Activated T-cell treated with anti-CD3 and anti-CD28 coated beads, Interleukin-2, amount 50 U/mL, for 1 hour (primary cell): ENCODE measurements at regions not wholly inside any gene's neighbourhood (a gene's known extent, or its start where the extent isn't known, plus 50 kb on each side); places are given as distances from the start of the nearest gene placed in this dataset.

Experiments
- DNase-seq: peaks from one replicate; pipeline ENCODE4 v3.0.0-alpha.2; 2020

DNA sequence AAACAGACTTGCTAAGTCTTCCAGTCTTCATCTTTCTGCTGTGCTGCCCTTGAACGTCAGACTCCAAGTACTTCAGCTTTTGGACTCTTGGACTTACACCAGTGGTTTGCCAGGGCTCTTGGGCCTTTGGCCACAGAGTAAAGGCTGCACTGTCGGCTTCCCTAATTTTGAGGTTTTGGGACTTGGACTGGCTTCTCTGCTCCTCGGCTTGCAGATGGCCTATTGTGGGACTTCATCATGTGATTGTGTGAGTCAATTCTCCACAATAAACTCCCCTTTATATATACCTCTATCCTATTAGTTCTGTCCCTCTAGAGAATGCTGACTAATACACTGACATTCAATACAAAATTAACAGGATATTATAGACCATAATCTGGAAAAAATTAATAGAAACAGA is 628.1 kb downstream of the PLPP3 start:
- no peak for DNase-seq

DNA sequence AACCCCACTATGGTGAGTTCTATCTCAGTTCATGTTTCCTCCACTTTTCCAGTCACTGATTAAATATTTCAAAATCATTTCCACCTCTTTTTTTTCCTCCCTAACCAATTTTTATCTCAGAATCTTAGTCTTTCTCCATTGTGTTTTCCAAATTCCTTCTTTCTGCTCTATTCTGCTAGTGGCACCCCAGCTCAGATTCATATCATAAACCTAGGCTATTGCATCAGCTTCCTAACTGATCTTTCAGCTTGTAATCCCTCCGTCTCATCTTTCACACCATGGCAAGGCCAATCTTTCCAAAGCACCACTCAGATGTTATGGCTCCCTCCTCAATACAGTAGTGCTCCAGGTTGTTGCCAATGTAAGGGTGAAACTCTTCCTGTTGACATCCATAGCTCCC is 631.9 kb downstream of the PLPP3 start:
- DNase-seq: no peak

DNA sequence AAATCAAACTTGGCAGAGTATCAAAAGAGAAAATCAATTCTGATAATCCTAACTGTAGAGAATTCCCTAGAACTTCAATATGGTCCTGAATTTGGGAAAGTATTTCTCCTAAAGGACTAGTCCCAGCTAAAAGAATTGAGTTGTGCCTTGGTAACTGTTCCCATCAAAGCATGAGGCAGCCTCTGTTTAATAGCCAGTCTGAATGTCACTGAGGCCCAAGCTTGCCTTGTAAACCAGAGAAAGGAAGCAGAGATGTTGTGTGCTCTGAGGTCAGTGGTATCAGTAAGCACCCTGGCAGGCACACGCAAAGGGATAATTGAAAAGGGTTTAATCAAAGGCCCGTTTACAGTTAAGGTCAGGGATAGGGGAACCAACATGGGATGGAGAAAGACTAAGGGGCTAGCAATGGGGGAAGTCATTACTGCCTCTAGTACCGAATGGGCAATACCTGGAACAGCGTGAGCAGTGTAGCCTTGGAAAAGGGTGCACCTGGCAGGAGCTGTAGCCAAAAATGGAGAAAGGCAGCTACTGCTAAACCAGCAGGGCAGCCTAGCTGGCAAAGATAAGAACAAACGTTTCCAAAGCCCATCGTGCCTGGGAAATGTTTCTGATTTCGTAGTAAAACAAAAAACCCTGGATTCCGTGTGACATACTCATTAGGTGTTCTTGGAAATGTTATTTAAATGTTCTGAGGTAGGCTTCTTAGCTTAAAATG is 635.5 kb downstream of the PLPP3 start:
- no peak for DNase-seq

DNA sequence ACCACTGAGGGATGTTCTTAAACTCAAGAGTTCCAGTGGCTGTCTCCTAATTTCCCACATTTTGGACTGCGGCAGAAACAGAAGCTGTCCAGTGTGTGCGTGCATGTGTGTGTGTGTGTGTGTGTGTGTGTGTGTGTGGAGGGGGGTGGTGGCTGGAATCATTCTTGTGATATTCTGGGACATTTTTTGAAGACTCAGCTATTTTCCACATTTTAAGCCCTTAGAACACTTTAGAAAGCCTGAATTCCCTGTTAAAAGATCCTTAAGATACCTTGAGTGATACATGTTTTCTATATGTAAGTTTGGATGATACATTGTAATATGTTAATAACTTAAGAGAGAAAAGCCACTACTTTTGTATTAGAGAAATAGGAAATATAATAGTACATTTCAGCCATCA is 636.4 kb downstream of the PLPP3 start:
- no peak for DNase-seq

DNA sequence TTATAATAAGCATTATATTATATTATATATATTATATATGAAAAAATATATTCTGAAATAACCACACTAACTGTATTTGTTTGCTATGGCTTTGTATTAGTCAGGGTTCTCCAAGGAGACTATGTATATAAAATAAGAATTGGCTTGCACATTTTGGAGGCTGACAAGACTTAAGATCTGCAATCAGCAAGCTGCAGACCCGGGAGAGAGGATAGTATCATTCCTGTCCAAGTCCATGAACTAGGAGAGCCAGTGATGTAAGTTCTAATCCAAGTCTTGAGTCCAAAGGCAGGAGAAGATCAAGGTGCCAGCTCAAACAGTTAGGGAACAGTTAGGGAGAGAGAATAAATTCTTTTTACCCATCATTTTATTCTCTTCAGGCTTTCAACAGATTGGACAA is 639.5 kb downstream of the PLPP3 start:
- no peak for DNase-seq

DNA sequence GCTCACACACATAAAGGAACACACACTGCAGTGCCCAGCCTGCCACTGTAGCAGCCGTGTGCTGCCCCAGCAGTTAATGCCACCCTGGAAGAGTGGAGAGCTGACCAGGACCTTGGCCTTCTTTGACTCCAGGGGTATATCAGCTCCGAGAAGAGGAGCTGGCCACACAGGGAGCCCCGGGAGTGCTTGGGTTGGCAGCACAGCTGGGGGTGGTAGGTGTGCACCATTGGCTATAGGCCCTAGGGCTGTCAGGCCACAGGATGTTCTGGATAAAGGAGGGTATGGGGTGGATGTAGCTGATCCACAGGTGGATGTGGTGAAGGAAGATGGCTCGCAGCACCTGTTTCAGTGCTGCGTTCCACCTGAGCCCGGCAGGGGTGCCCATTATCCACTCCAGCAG is 640.5 kb downstream of the PLPP3 start:
- no peak for DNase-seq

DNA sequence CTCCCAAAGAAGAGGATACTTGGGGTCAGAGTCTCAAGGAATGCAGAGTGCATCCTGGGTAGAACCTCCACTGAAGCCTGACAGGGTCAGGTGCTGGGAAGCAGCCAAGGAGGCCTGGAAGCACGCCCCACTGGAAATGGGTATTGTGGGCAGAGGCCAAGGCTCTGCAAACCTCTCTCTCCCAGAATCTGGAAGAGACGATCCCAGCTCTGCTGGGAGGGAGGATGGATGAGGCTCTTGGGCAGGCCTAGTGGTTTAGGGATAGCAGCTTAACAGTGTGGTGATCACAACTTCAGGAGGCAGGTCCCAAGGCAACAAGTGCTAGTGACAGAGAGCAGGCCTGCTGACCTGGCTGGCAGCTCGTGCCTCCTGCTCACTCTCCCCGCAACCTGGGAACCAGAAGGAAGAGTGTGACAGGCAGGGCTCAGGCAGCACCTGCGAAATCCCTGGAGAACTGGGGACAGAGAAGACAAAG is 641.0 kb downstream of the PLPP3 start:
- DNase-seq: no peak

DNA sequence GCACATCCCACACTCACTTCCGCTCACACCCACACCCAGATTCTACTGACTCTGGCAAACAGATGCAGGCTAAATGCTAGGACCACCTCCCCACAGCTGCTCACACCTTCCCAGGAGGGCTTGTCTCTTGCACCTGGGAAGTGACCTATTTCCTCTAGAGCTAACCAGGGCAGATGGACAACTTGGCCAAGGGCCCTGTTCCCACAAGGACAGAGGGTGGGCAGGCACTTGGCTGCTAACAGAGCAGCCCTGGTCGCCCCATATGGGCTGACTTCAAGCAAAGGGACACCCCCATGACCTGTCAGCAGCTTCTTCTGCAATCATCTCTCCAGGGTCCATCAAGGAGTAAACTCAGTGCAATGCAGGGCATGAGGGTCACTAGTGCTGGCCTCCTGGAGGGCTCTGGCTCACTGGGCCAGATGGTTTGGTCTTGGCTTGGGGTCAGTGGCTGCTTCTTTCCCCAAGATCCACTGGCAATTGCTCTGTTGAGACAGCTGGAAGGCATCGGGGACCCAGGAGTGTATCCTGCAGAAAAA is 641.5 kb downstream of the PLPP3 start:
- no peak for DNase-seq

DNA sequence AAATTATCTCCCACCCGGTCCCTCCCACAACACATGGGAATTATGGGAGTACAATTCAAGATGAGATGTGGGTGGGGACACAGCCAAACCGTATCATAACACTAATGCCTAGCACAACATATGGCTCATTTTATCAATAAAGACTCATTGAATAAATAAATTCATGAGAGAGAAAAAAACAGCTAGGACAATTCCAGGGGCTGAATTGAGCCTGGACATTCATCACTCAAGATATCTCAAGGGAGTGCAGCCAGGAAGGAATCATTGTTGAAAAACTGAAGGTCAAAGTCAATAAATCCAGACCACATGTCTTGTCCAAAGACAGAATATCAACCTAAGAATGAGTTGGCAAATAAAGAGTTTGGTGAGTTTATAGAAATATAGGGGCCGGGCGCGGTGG is 644.1 kb downstream of the PLPP3 start:
- no peak for DNase-seq

DNA sequence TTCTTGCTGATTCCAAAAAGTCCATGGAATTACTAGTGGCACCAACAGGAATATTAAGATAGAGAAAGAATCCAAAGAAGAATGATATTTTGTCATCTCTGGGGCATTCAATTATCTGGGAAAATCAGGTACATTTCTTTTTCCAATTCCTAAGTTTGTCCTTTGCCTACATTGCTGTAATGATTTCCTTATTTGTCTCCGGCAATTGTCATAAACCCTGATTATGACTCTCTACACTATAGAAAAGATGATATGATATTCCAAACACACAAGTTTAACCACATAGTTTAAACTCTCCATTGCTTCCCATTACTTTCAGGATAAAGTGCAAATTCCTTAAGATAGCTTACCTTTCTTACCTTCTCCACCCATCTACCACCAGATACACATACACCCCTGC is 647.0 kb downstream of the PLPP3 start:
- DNase-seq: no peak

DNA sequence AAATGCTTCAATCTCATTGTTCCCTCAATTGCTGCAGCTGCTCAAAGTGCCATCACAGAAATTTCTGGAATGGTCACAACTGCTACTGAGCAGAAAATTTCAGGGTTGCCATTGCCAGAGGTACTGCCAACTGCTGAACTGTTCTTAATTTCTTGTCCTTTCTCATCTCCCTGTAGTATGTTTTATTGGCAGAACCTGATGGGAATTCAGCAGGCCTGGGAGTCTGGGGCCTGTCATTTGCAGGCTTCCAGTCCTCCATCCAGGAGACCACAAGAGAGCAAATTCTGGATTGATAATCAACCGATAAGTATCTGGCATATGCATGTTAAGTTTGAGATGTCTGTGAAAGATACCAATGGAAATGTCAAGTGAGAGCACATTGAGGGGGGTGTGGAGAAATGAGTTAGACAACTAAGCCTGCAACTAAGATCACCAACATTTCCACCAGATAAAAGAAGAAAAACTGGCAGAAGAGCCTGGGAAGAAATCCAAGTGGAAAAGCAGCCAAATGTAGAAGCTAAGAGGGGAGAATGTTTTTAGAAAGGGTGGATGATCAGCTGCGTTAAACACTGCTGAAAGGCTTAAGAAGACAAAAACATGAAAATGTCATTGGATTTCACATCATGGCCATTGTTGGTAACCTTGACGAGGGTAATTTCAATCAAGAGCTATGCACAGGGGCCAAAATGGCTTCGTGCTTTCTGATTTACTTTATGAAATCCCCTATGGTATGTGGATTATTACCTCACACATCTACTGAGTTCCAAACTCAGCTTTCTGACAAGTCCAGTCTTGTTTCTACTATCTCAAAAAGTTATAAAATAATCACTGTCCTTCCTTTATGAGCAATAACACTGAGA is 648.1 kb downstream of the PLPP3 start:
- no peak for DNase-seq

DNA sequence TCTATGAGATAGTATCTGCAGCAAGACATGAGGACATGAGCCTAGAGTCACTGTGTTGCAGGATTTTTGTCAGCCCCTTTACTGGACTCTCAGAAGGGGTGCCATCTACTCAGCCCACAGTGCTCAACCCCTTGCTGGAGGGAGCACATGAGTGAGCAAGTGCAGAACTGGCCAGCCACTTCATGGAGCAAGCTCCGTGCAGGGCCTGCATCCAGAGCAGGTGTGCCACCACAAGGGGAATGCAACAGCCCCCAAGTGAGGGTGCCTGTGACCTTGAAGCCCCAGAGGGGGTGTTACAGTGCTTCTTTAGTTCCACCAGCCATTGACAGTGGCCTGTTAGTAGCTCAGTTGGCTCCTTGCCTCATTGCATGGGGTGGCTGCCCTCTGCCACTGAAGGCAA is 649.7 kb downstream of the PLPP3 start:
- DNase-seq: no peak

DNA sequence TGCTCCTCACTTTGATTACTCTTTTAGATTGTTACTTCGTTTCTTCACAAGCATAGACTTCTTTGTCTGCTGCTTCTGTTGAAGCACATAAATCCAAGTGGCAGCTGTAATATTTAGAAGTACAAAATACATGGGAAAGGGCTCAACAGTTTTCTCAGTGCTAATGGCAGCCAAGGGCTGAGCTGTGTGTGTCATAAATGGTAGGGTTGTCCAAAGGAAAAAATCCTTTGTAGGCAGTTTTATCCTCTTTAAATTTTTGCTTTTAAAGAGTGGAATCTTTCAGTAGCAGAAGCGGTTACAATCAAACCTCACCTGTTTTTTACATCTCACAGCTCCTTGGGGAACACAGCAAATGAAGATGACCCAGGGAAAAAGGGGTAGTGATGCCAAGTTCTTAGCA is 650.8 kb downstream of the PLPP3 start:
- DNase-seq: no peak

DNA sequence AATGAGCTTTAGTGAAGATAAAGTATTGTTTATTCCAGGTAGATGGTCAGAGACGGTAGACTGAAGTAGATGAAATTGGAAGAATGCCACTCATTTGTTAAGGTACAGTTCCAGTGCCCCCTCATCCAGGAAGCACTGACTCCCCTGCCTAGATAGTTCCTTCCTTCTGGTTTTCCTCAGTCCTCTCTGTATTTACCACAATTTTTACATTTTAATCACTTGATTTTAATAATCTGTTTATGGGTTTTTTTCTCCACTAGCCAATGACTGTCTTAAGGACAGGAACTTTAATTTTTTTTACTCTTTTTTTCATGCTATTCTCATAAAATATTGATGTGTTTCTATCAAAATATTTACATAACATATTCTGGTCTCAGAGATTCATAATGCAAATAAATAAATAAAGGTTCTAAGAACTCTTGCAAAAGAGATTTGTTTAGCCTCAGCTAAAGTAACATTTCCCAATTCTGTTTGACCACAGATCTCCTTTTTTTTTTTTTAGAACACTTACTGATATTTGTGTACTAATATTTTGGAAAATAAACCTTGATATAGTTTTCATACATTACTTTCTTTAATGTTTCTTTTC is 651.6 kb downstream of the PLPP3 start:
- no peak for DNase-seq

DNA sequence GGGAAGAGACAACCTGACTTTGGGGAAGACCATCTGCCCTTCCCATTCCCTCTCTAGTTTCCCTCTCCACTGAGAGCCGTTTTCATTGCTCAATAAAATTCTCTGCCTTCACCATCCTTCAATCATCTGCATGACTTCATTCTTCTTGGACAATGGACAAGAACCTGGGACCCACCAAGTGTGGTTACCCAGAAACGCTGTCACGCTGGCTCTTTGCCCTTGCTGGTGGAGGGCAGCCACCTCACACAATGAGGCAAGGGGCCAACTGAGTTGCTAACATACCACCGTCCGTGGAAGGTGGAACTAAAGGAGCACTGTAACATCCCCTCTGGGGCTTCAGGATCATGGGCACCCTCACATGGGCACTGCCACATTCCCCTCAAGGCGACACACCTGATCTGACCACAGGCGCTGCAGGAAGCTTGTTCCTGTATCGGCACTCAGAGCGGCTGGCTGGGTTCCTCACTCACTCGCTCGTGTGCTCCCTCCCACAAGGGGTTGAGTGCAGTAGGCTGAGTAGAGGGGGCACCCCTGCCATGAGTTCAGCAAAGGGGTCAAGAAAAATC is 652.4 kb downstream of the PLPP3 start:
- no peak for DNase-seq

DNA sequence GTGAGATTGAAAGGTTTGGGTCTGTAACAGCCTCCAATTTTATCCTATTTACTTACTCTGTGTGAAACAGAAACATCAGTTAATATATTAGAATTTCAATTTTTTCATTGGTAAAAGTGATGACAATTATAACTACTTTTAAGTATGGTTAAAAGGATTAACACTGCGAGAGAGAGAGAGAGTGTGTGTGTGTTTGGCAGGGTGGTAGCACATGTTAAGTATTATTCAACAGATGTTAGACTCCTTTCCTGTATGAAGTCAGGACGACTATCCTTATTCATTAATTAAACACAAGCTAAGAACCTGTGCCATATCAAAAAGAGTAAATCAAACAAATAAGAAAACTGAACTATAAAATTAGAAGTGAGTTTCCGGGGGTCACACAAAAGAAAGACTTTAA is 662.5 kb downstream of the PLPP3 start:
- DNase-seq: no peak

DNA sequence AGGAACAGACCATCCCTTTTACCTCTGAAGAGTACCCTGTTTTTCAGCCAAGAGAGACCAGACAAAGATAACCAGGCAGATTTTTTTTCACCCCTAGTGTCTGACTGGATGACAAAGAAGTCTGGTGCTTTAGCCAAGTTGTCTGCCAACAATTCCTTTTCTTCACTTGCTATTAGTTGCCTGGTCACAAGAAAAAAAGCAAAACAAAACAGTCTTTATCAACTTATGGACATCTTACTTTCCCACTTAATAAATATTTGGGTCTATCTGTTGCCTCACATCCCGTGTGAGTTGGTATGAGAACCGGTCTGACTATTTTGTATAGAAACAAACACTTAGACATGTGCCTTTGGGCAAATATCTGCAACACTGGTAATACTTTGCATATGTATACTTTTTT is 662.9 kb downstream of the PLPP3 start:
- no peak for DNase-seq

DNA sequence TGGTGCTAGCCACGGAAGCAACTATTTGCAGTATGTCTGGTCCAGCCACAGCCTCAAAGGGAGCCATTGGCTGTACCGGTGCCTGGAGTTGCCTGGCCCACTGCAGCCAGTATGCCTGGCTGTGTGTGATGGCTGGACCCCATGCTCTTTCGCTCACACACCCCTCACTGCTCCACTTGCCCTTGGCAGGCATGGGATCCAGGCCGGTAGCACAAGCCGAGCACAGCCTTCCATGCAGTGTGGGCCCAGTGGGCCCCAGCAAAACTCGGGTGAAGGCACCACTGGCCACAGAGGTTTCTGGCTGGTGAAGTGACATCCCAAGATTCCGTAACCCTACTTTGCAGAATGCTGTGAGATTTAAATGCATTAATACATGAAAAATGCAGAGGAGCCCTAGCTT is 665.8 kb downstream of the PLPP3 start:
- no peak for DNase-seq

DNA sequence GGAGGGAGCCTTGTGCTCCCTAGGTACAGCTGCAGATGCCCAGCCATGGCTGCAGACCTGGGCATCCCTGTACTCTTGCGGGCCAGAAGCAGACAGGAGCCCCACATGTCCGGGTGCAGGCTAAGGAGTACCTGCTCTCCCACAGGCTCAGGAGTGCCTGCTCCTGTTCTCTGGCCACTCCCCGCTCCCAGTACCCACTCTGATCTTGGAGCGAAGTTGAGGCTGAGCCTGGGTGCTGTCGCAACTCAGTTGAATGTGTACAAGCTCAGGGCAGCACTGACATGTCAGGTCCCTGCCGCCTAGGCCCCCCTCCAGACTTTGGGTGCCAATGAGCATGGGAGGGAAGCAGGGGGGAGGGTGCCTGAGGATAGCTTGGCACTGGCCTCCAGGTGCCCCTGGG is 666.9 kb downstream of the PLPP3 start:
- no peak for DNase-seq

DNA sequence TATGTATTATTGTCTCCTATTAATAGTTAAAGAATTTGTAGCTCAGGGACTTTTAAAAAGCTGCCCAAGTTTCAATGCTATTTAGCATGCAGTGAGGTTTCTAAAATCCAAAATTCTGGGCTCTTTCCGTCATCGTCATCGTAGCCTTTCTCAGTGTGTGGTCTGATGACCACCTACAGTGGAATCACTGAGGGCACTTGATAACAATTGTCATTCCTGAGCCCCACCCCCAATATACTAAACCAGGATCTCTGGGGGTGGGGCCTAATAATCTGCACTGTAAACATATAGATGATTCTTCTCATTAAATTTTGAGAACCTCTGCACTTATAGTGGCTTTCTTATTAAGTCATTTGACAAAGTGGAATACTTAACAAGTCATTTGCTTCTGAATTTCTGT is 674.8 kb downstream of the PLPP3 start:
- DNase-seq: no peak

DNA sequence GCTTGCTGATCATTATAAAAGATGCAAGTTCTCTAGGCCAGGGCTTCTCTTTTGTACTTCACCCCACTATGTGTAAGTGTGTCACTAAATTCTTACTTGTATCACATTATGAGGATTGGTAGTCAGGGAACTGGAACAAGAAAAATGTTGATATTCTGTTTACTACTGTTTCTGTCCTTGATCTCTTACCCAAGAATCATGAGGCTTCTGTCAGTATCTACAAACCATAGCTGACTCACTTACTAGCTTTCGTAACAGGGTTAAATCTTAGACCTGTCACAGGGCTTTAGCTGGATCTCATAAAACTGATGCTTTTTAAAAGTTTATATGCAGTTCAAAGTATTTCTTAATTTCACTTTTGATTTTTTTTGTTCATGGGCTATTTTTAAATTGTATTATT is 681.2 kb downstream of the PLPP3 start:
- no peak for DNase-seq

DNA sequence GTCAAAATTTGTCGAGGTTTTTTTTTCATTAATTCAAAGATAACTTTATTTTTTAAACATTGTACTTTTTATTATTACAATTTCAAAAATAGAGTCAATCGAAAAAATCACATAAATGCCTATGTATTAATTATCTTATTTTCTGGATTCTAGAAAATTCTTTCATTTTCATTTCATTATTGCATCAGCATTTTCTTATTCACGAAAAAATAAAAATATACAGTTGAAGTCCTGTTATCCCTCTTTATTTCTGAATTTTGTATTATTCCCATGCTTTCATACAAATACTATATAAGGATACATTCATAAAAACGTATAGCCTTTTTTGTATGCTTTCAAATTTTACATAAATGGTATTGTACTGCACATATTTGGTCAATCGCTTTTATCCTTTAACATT is 681.0 kb upstream of the USP24 start:
- no peak for DNase-seq

DNA sequence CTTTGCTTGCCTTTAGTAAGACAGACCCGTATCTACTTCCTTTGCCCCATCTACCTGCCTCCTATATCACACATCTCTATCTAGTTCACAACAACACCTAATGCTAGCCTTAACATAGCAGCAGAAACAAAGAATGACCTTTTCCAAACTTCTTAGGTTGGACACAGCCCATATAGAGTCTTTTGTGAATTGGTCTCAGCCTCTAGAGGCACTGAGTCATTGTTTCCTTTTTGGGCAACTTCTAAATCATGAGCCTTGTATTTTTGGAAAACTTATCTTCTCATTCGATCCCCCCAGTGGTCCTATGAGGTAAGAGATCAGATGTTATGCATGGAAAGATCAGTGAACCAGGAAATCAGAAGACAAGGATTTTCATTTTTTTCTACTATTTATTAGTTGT is 679.4 kb upstream of the USP24 start:
- no peak for DNase-seq

DNA sequence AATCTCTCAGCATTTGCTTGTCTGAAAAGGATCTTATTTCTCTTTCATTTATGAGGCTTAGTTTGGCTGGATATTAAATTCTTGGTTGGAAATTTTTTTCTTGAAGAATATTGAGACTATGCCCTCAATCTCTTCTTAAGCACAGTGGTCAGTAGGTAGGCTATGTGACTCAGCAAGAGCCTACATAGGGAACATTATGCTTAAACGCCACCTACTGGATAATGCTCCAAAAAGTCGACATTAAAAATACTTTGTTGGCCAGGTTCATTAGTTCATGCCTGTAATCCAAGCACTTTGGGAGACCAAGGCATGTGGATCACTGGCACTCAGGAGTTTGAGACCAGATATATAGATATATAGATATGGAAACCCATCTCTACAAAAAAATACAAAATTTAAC is 678.0 kb upstream of the USP24 start:
- DNase-seq: no peak
